Peyer's patch (tissue), 4 donors: ENCODE measurements at regions not wholly inside any gene's neighbourhood (a gene's known extent, or its start where the extent isn't known, plus 50 kb on each side); places are given as distances from the start of the nearest gene placed in this dataset.

Experiments used
- DNase-seq, 3 donors: peaks; one replicate each; pipeline ENCODE4 v3.0.0-alpha.2; 2017 to 2019
- H3K27ac ChIP-seq, 4 donors: fragments of 200-600 bp; sonication (generic); one replicate each; pipeline ENCODE4 v1.5.1; 2016 to 2019
- H3K27me3 ChIP-seq, 2 donors: fragments of 200-600 bp; sonication (generic); one replicate each; pipeline ENCODE4 v1.5.1; 2019
- H3K36me3 ChIP-seq, 3 donors: fragments of 200-600 bp; sonication (generic); one replicate each; pipeline ENCODE4 v1.5.1; 2016 to 2019
- H3K4me1 ChIP-seq, 4 donors: fragments of 200-600 bp; sonication (generic); one replicate each; pipeline ENCODE4 v1.5.1; 2016 to 2019
- H3K4me3 ChIP-seq, 4 donors: fragments of 200-600 bp; sonication (generic); 1 replicate in 3 of 4; 2 replicates in 1 of 4; pipeline ENCODE4 v1.5.1; 2016 to 2019; ENCODE audit warnings: mild to moderate bottlenecking in 1 of 4
- H3K9me3 ChIP-seq, 4 donors: fragments of 200-600 bp; sonication (generic); one replicate each; pipeline ENCODE4 v1.5.1; 2016 to 2019; ENCODE audit warnings: mild to moderate bottlenecking in 1 of 4
- POLR2A ChIP-seq, 2 donors: fragments of 450-650 bp; IDR thresholded peaks; one replicate each; pipeline ENCODE4 v1.5.1; 2017; ENCODE audit warnings: antibody characterized with exemption in 2 of 2, mild to moderate bottlenecking in 2 of 2, moderate library complexity in 2 of 2
- TF ChIP-seq, protein P1 (sequence below), 6 experiments: fragments of 450-650 bp in 4 of 6; fragments of 200-600 bp in 2 of 6; sonication (generic) in 1 of 6; IDR thresholded peaks; one replicate each; pipeline ENCODE4 v1.5.1; 2017 to 2019; ENCODE audit warnings: antibody characterized with exemption in 6 of 6, mild to moderate bottlenecking in 3 of 6, moderate library complexity in 1 of 6

DNA sequence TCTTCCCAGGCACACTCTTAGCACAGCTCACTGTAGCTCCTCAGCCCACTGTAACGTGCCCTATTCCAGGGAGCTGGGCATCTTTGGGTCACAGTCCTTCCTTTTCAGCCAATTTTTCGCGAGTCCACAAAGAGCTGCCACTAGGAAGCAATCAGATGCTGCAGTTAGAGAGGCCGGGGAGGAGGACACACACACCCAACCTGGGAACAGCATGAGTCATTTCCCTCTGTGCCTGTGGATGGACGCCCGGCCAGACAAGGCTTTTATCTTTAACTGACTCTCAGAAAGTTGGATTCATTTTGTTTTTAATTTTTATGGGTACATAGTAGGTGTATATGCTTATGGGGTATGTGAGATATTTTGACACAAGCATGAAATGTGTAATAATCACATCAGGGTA is 918.6 kb downstream of the UQCRFS1 start:
- Histone ChIP-seq H3K36me3 (no peaks in the 10 kb centered on the region), H3K27ac (no peak overlapping the region), H3K27me3 (no peaks in the 10 kb centered on the region), H3K4me1 (no peaks in the 10 kb centered on the region), H3K4me3 (no peak overlapping the region), H3K9me3 (no peaks in the 10 kb centered on the region)
- no peak for DNase-seq
- TF ChIP-seq, protein P1, sequence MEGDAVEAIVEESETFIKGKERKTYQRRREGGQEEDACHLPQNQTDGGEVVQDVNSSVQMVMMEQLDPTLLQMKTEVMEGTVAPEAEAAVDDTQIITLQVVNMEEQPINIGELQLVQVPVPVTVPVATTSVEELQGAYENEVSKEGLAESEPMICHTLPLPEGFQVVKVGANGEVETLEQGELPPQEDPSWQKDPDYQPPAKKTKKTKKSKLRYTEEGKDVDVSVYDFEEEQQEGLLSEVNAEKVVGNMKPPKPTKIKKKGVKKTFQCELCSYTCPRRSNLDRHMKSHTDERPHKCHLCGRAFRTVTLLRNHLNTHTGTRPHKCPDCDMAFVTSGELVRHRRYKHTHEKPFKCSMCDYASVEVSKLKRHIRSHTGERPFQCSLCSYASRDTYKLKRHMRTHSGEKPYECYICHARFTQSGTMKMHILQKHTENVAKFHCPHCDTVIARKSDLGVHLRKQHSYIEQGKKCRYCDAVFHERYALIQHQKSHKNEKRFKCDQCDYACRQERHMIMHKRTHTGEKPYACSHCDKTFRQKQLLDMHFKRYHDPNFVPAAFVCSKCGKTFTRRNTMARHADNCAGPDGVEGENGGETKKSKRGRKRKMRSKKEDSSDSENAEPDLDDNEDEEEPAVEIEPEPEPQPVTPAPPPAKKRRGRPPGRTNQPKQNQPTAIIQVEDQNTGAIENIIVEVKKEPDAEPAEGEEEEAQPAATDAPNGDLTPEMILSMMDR (IDR thresholded peaks at IDR 0.05), result no peak
- TF ChIP-seq POLR2A (IDR thresholded peaks at IDR 0.05), result no peak

DNA sequence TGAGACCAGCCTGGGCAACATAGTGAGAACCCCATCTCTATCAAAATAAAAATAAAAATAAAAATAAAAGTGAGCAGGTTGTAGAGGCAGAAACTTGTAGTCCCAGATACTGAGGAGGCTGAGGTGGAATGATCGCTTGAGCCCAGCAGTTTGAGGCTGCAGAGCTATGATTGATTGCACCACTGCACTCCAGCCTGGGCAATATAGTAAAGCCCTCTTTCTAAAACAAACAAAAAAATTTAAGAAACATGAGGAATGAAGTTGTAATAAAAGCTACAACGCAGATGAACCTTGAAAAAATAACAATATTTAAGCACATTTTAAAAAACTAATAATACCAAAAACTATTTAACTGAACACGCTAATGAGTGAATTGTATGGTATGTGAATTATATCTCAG is 919.3 kb downstream of the UQCRFS1 start:
- H3K36me3 ChIP-seq, result no peaks in the 10 kb centered on the region
- no peak overlapping the region for H3K4me3 ChIP-seq
- no peaks in the 10 kb centered on the region for H3K27me3 ChIP-seq
- TF ChIP-seq, protein P1 (IDR thresholded peaks at IDR 0.05), result no peak
- TF ChIP-seq POLR2A (IDR thresholded peaks at IDR 0.05), result no peak
- H3K27ac ChIP-seq, result no peak overlapping the region
- no peaks in the 10 kb centered on the region for H3K4me1 ChIP-seq
- DNase-seq, result no peak
- no peaks in the 10 kb centered on the region for H3K9me3 ChIP-seq

DNA sequence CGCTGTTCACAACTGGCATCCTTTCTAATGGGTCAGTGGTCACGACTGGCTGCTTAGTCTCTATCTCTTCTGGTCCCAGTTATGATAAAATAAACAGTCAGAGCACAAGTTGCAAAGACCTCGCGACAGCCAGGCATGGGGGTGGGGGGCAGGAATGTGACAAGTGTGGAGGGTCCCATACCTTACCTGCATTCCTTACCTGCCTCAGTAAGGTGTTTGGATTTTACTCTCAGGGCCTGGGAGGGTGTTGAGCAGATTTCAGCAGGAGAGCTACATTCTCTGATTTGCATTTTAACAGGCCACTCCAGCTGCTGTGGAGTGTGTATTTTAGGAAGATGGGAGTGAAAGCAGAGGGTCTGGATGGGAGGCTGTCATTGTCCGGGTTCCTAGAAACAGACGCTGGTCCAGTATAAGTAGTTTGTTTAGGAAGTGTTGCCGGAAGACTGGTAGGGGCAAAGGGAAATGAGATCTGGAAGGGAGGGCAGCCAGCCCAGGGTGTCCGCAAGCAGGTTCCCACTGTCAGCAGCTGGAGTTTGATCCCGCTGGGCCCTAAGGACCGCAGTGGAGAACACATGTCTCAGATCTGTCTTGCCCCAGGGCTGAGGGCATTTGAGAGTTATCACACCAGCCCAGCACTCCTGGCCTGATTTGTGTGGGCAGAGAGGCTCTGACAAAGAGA is 920.0 kb downstream of the UQCRFS1 start:
- Histone ChIP-seq H3K9me3 (peaks cover 0 to 4% (median 0%) of the 10 kb centered on the region in 4 donors), H3K27me3 (no peaks in the 10 kb centered on the region), H3K36me3 (no peaks in the 10 kb centered on the region), H3K4me1 (no peaks in the 10 kb centered on the region), H3K4me3 (no peak overlapping the region), H3K27ac (no peak overlapping the region)
- no peak for TF ChIP-seq POLR2A (IDR thresholded peaks at IDR 0.05)
- TF ChIP-seq, protein P1 (IDR thresholded peaks at IDR 0.05), result no peak
- DNase-seq, result no peak

DNA sequence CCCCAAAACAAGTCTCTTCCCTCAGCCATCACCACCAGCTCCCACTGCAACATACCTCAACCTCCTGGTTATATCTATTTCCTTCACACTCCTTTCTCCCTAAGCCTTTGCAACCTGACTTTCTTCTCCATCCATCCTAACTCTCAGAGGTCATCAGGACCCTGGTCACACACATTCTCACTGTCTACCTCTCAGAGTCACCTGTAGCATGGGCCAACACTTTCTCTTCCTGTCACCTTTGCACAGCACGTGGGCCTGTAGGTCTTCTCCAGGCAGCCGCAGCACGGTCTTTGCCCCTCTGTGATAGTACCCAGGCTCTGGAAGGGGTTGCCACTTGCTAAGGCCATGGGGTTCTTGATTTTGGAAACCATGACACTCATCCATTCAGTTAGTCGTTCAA is 921.1 kb downstream of the UQCRFS1 start:
- TF ChIP-seq, protein P1 (IDR thresholded peaks at IDR 0.05), result no peak
- no peak for TF ChIP-seq POLR2A (IDR thresholded peaks at IDR 0.05)
- Histone ChIP-seq H3K4me1 (no peaks in the 10 kb centered on the region), H3K27ac (no peak overlapping the region), H3K27me3 (no peaks in the 10 kb centered on the region), H3K4me3 (no peak overlapping the region), H3K36me3 (no peaks in the 10 kb centered on the region), H3K9me3 (peaks cover 0 to 5% (median 0%) of the 10 kb centered on the region in 4 donors)
- no peak for DNase-seq

DNA sequence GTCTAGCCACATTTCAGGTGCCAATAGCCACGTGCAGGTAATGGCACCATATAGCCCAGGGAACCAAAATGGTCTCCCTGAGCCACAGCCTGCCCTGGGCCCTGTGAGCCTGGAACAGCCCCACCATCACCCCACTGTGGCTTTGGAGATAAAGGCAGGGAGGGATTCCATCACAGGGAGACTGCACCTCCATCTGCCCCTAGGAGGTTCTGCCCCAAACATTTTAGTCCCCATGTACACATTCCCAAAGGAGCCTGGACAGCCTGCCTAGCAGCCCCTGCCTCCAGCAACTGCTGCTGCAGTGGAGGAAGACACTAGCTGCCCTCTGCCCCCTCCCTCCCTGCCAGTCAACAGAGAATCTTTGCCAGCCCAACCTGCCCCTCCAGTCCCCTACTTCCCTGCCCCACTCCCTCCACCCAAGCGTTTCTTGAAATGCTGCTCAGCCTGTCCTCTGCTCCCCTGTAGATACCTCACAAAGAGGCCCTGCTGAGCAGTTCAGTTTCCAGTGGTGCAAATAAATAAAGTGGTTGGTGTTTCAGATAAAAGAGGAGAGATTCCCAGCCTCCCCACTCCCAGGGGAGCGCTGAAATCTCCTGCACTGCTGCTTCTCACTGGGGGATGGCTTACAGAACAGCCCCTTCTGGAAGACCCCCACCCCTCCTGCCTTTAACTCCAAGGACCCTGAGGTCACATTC is 921.8 kb downstream of the UQCRFS1 start:
- Histone ChIP-seq H3K9me3 (peaks cover 0 to 5% (median 0%) of the 10 kb centered on the region in 4 donors), H3K4me3 (no peak overlapping the region), H3K4me1 (no peaks in the 10 kb centered on the region), H3K36me3 (no peaks in the 10 kb centered on the region), H3K27me3 (no peaks in the 10 kb centered on the region), H3K27ac (no peak overlapping the region)
- DNase-seq, result no peak
- TF ChIP-seq, protein P1 (IDR thresholded peaks at IDR 0.05), result no peak
- no peak for TF ChIP-seq POLR2A (IDR thresholded peaks at IDR 0.05)
